Immature natural killer cell (primary cell): ENCODE measurements at regions not wholly inside any gene's neighbourhood (a gene's known extent, or its start where the extent isn't known, plus 50 kb on each side); places are given as distances from the start of the nearest gene placed in this dataset.

Experiments
- DNase-seq, 3 donors: peaks; one replicate each; pipeline ENCODE4 v3.0.0; 2022; ENCODE audit warnings: mixed read lengths in 1 of 3
- H3K27ac Mint-ChIP-seq, 6 donors: one replicate each; pipeline ENCODE4 v1.8.0; 2020; ENCODE audit warnings: mixed read lengths in 6 of 6, mild to moderate bottlenecking in 5 of 6, inconsistent platforms in 4 of 6, moderate library complexity in 3 of 6
- H3K27me3 Mint-ChIP-seq, 3 donors: one replicate each; pipeline ENCODE4 v1.8.0; 2020 to 2021; ENCODE audit warnings: low read depth in 3 of 3, mild to moderate bottlenecking in 3 of 3, mixed read lengths in 3 of 3, moderate library complexity in 3 of 3, inconsistent platforms in 1 of 3
- H3K36me3 Mint-ChIP-seq, 3 donors: one replicate each; pipeline ENCODE4 v1.8.0; 2020; ENCODE audit warnings: mixed read lengths in 3 of 3, inconsistent platforms in 2 of 3, mild to moderate bottlenecking in 2 of 3
- H3K4me1 Mint-ChIP-seq, 2 donors: one replicate each; pipeline ENCODE4 v1.8.0; 2020; ENCODE audit warnings: inconsistent platforms in 2 of 2, mild to moderate bottlenecking in 2 of 2, mixed read lengths in 2 of 2, moderate library complexity in 1 of 2
- H3K4me3 Mint-ChIP-seq, 5 donors: one replicate each; pipeline ENCODE4 v1.8.0; 2020; ENCODE audit warnings: mild to moderate bottlenecking in 5 of 5, mixed read lengths in 5 of 5, inconsistent platforms in 3 of 5, moderate library complexity in 3 of 5
- H3K9me3 Mint-ChIP-seq, 6 donors: one replicate each; pipeline ENCODE4 v1.8.0; 2020; ENCODE audit warnings: mild to moderate bottlenecking in 6 of 6, mixed read lengths in 6 of 6, inconsistent platforms in 4 of 6, moderate library complexity in 3 of 6

GRCh38 chr5:2906302-2907090 lies 155.0 kb upstream of the IRX2 start:
- no peak overlapping the region for H3K4me3 Mint-ChIP-seq
- H3K36me3 Mint-ChIP-seq: no peaks in the 10 kb centered on the region
- no peak overlapping the region for H3K27ac Mint-ChIP-seq
- no peaks in the 10 kb centered on the region for H3K4me1 Mint-ChIP-seq
- peaks cover 0 to 6% (median under 1%) of the 10 kb centered on the region in 6 donors for H3K9me3 Mint-ChIP-seq
- no peak for DNase-seq
- peaks cover 0 to 2% (median 0%) of the 10 kb centered on the region in 3 donors for H3K27me3 Mint-ChIP-seq

- no peak overlapping the region for H3K27ac Mint-ChIP-seq
- H3K9me3 Mint-ChIP-seq: peaks cover 0 to 6% (median under 1%) of the 10 kb centered on the region in 6 donors
- H3K36me3 Mint-ChIP-seq: no peaks in the 10 kb centered on the region
- peaks cover 0 to 2% (median 0%) of the 10 kb centered on the region in 3 donors for H3K27me3 Mint-ChIP-seq
- no peak overlapping the region for H3K4me3 Mint-ChIP-seq
- H3K4me1 Mint-ChIP-seq: no peaks in the 10 kb centered on the region
- DNase-seq: no peak
Measured at GRCh38 chr5:2905741-2906140, 154.3 kb upstream of the IRX2 start.

GRCh38 chr5:2904956-2905355 lies 153.5 kb upstream of the IRX2 start:
- Mint-ChIP-seq H3K9me3 (peaks cover 0 to 6% (median under 1%) of the 10 kb centered on the region in 6 donors), H3K4me1 (no peaks in the 10 kb centered on the region), H3K4me3 (no peak overlapping the region), H3K27ac (no peak overlapping the region), H3K36me3 (no peaks in the 10 kb centered on the region), H3K27me3 (peaks cover 0 to 2% (median 0%) of the 10 kb centered on the region in 3 donors)
- DNase-seq: no peak

GRCh38 chr5:2904399-2904798 lies 152.9 kb upstream of the IRX2 start:
- Mint-ChIP-seq H3K9me3 (peaks cover 0 to 6% (median under 1%) of the 10 kb centered on the region in 6 donors), H3K27ac (no peak overlapping the region), H3K4me3 (no peak overlapping the region), H3K36me3 (no peaks in the 10 kb centered on the region), H3K27me3 (peaks cover 0 to 2% (median 0%) of the 10 kb centered on the region in 3 donors), H3K4me1 (no peaks in the 10 kb centered on the region)
- no peak for DNase-seq

- Mint-ChIP-seq H3K36me3 (no peaks in the 10 kb centered on the region), H3K4me1 (no peaks in the 10 kb centered on the region), H3K9me3 (peaks cover 0 to 6% (median under 1%) of the 10 kb centered on the region in 6 donors), H3K27ac (no peak overlapping the region), H3K27me3 (peaks cover 0 to 2% (median 2%) of the 10 kb centered on the region in 3 donors), H3K4me3 (no peak overlapping the region)
- DNase-seq: no peak
Measured at GRCh38 chr5:2903451-2904395, 152.2 kb upstream of the IRX2 start.

GRCh38 chr5:2902742-2903297 lies 151.3 kb upstream of the IRX2 start:
- H3K27me3 Mint-ChIP-seq: peaks cover 0 to 2% (median 2%) of the 10 kb centered on the region in 3 donors
- no peak overlapping the region for H3K27ac Mint-ChIP-seq
- H3K36me3 Mint-ChIP-seq: no peaks in the 10 kb centered on the region
- H3K9me3 Mint-ChIP-seq: peaks cover 0 to 6% (median under 1%) of the 10 kb centered on the region in 6 donors
- no peak for DNase-seq
- no peaks in the 10 kb centered on the region for H3K4me1 Mint-ChIP-seq
- H3K4me3 Mint-ChIP-seq: no peak overlapping the region

- Mint-ChIP-seq H3K36me3 (no peaks in the 10 kb centered on the region), H3K4me3 (no peak overlapping the region), H3K27me3 (peaks cover 1 to 2% (median 2%) of the 10 kb centered on the region in 3 donors), H3K9me3 (peaks cover 0 to 6% (median under 1%) of the 10 kb centered on the region in 6 donors), H3K27ac (no peak overlapping the region), H3K4me1 (no peaks in the 10 kb centered on the region)
- DNase-seq: no peak
Measured at GRCh38 chr5:2902186-2902585, 150.7 kb upstream of the IRX2 start.

- Mint-ChIP-seq H3K4me1 (no peaks in the 10 kb centered on the region), H3K27me3 (peaks cover 0 to 2% (median 1%) of the 10 kb centered on the region in 3 donors), H3K4me3 (no peak overlapping the region), H3K36me3 (no peaks in the 10 kb centered on the region), H3K9me3 (peaks cover 0 to 9% (median under 1%) of the 10 kb centered on the region in 6 donors), H3K27ac (no peak overlapping the region)
- no peak for DNase-seq
Measured at GRCh38 chr5:2901511-2901910, 150.0 kb upstream of the IRX2 start.

- no peak for DNase-seq
- no peaks in the 10 kb centered on the region for H3K4me1 Mint-ChIP-seq
- peaks cover 0 to 7% (median 0%) of the 10 kb centered on the region in 6 donors for H3K9me3 Mint-ChIP-seq
- H3K27ac Mint-ChIP-seq: no peak overlapping the region
- peaks cover 0 to 2% (median 2%) of the 10 kb centered on the region in 3 donors for H3K27me3 Mint-ChIP-seq
- no peak overlapping the region for H3K4me3 Mint-ChIP-seq
- H3K36me3 Mint-ChIP-seq: no peaks in the 10 kb centered on the region
Measured at GRCh38 chr5:2901096-2901495, 149.6 kb upstream of the IRX2 start.

- Mint-ChIP-seq H3K4me3 (no peak overlapping the region), H3K4me1 (no peaks in the 10 kb centered on the region), H3K36me3 (no peaks in the 10 kb centered on the region), H3K27me3 (peaks cover 0 to 3% (median 2%) of the 10 kb centered on the region in 3 donors), H3K9me3 (peaks cover 0 to 5% (median 0%) of the 10 kb centered on the region in 6 donors), H3K27ac (no peak overlapping the region)
- DNase-seq: no peak
Measured at GRCh38 chr5:2900360-2900759, 148.9 kb upstream of the IRX2 start.

- Mint-ChIP-seq H3K36me3 (no peaks in the 10 kb centered on the region), H3K4me3 (no peak overlapping the region), H3K9me3 (peaks cover 0 to 2% (median under 1%) of the 10 kb centered on the region in 6 donors), H3K27ac (no peak overlapping the region), H3K27me3 (peaks cover 0 to 3% (median 2%) of the 10 kb centered on the region in 3 donors), H3K4me1 (no peaks in the 10 kb centered on the region)
- DNase-seq: no peak
Measured at GRCh38 chr5:2899311-2899710, 147.8 kb upstream of the IRX2 start.

GRCh38 chr5:2898661-2899060 lies 147.2 kb upstream of the IRX2 start:
- no peak overlapping the region for H3K27ac Mint-ChIP-seq
- no peak for DNase-seq
- peaks cover 0 to 3% (median 2%) of the 10 kb centered on the region in 3 donors for H3K27me3 Mint-ChIP-seq
- H3K9me3 Mint-ChIP-seq: peaks cover 0 to 4% (median 2%) of the 10 kb centered on the region in 6 donors
- H3K4me1 Mint-ChIP-seq: no peaks in the 10 kb centered on the region
- no peaks in the 10 kb centered on the region for H3K36me3 Mint-ChIP-seq
- no peak overlapping the region for H3K4me3 Mint-ChIP-seq

GRCh38 chr5:2897276-2897961 lies 145.9 kb upstream of the IRX2 start:
- H3K9me3 Mint-ChIP-seq: peaks cover 0 to 7% (median 2%) of the 10 kb centered on the region in 6 donors
- no peak for DNase-seq
- H3K4me3 Mint-ChIP-seq: no peak overlapping the region
- no peaks in the 10 kb centered on the region for H3K36me3 Mint-ChIP-seq
- no peaks in the 10 kb centered on the region for H3K4me1 Mint-ChIP-seq
- H3K27me3 Mint-ChIP-seq: peaks cover 0 to 3% (median 2%) of the 10 kb centered on the region in 3 donors
- no peak overlapping the region for H3K27ac Mint-ChIP-seq
